Activated effector memory CD4-positive, alpha-beta T cell treated with anti-CD3 and anti-CD28 coated beads, Interleukin-2, amount 50 U/mL, for 16 hours (primary cell): ENCODE measurements at regions not wholly inside any gene's neighbourhood (a gene's known extent, or its start where the extent isn't known, plus 50 kb on each side); places are given as distances from the start of the nearest gene placed in this dataset.

Experiments
- DNase-seq: peaks from one replicate; pipeline ENCODE4 v3.0.0-alpha.2; 2020

GRCh38 chr10:35909121-35909720 is 267.1 kb upstream of the FZD8 start:
- DNase-seq = no peak

DNA sequence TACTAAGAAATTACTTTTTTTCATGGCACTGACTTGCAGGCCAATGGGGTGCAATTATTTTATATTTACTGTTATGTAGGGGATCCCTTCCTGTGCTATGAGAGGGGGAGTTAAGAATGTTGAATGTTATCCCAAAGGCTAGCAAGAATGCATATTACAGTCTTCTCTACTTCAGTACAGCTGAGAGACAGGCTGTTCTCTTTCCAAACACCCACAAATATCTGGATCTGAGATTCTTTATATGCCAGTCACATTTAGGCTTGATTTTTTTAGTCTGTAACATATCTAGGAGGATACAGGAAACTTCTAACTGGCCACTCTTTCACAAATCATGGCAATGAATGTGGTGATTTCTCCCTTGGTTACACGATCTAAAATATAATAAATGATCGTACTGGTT is 266.4 kb upstream of the FZD8 start:
- DNase-seq = no peak

DNA sequence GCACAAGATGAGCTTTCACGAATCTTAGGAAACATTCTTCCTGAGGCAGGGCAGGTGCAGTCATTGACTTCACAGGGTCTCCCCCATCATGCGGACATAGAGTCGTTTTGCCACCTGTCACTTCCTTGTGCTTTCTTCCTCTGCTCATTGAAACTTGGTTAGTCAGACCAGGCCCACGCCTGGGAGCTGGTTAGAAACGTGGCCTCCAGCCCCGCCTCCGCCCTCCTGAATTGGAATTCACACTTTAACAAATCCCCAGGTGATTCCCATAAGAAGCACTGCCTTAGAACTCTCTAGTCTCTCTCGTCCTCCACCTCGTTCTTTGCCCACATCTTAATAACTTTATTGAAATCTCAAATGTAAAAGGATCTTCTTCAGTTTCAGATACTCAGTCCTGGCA is 265.5 kb upstream of the FZD8 start:
- DNase-seq = no peak

- DNase-seq = no peak
Measured at GRCh38 chr10:35906155-35906554, 264.1 kb upstream of the FZD8 start.

- no peak for DNase-seq
Measured at GRCh38 chr10:35903021-35903420, 260.9 kb upstream of the FZD8 start.

GRCh38 chr10:35898716-35899440 is 256.8 kb upstream of the FZD8 start:
- no peak for DNase-seq

GRCh38 chr10:35896001-35896400 is 253.9 kb upstream of the FZD8 start:
- no peak for DNase-seq

DNA sequence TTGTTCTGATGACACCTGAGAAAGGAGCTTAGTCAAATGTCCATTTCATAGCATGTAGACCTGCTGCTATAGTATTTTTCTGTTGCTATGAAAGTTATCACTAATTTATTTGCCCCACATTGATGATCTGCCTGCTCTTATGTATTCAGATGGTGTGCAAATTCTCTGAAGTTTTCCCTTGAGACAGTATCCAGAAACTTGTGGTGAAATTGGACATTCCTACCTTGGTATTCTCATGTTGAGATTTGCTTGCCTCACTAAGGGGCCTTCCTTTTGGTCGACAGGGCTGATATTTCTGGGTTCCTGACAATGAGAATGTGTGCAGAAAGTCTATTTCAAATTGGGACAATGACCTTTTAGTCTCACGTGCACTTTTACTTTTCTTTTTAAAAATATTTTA is 253.2 kb upstream of the FZD8 start:
- DNase-seq = no peak

- DNase-seq = no peak
Measured at GRCh38 chr10:35892526-35892925, 250.4 kb upstream of the FZD8 start.

DNA sequence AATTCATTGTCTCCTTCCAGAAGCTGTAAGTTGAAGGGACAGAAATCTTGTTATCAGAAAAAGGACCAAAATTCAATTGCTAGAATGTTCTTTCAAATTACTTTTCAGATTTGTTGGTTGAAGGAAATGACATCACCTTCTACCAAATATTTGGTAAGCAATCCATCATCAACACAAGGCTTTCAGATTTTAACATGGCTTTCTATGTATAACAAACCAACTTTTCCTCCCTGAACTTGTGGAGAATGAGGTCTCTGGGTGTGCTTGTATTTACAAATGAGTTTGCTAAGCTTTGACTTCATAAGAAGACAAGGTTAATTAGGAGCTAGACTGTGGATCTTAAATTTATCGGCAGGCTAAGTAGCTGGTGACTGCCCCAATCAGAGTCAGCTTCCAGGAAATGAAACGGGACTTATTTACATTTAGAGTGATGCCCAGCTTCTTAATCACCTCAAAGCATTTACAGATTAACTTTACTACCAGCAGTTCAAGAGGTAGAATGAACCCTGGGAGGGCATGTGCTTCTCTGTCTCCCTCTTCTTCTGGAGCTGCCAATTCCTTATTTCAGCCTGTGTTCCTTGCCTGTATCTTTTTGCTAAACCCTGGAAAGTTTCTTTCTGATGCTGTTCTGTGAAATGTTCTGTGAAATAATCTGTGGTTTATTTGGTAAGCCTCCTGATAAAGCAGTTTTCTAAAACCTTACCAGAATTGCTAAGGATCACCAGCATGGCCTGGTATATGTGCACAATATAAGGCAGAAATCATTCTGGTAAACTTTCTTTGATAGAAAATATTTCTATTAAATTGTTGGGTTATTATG is 248.8 kb upstream of the FZD8 start:
- DNase-seq = no peak

- DNase-seq = no peak
Measured at GRCh38 chr10:35889971-35890675, 248.0 kb upstream of the FZD8 start.

GRCh38 chr10:35889226-35889625 is 247.1 kb upstream of the FZD8 start:
- no peak for DNase-seq

GRCh38 chr10:35888400-35888799 is 246.3 kb upstream of the FZD8 start:
- DNase-seq = no peak

DNA sequence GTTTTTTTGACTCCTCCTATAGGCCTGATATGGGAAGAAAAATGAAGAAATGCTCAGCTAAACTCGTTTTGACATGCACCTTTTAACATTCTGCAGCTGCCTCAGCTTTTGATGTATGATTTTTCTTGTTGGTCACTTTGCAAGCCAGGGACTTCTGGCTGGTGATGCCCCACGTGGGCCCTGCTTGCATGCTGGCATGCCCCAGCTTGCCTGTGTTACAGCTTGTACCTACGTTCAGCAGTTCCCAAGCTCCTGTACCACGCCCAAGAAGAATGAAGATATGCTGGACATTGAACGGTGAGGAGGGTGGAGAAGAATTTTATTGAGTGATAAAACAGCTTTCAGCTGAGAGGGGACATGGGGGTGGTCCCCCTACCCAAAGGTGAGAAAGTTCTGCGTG is 245.6 kb upstream of the FZD8 start:
- no peak for DNase-seq

DNA sequence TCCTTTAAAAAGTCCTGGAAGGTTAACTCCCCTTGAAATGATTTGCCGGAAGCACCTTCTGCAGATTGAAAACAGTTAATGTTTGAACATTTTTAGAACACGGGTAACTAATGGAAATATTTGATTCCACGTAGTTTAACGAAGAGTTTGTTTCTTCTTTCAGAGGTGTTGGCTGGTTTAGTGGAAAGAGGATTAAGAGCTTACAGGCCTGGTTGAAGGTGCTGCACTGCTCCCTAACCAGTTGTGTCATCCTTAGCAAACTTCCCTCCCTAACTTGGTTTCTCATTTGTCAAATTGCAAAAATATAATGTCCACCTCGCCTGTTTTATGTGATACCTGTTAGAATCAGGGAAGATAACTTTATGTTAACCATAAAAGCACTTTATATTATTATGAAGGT is 243.0 kb upstream of the FZD8 start:
- no peak for DNase-seq

DNA sequence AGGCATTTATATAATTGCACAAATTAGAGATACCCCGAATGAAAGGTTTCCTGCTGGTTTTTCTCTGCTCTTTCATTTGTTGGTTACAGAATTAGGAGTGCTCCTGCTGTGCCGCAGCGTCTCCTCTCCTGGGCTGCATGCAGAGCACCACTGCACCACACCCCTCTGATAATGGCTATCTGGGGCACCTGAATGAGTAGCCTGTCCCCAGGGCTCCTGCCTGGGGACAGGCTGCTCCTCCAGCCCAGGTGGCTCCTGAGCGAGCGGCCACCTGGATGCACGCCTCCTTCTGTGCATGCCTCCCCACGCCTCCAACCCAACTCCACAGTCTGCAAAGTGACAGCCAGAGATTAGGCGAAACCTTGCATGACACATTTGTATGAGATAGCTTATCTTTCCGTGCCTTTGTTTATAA is 242.6 kb upstream of the FZD8 start:
- DNase-seq = no peak

- no peak for DNase-seq
Measured at GRCh38 chr10:35882422-35883150, 240.5 kb upstream of the FZD8 start.

DNA sequence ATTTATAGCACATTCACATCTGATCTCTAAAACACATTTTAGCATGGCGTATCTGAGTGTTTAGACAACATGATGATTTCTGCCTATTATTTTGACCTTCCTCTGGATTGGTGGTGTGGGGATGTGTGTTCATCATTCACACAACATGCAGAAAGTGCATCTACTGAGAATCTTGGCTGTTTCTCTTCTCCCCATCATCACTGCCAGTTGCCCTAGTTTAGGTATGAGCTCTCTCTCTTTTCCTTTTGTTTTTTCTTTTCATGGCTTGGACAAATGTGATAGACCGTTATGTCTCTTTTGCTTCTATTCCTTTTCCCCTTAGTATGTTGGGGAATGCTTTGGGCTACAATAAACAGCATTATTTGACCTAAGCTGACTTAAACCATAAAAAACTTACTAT is 239.2 kb upstream of the FZD8 start:
- no peak for DNase-seq

GRCh38 chr10:35876248-35876647 is 234.2 kb upstream of the FZD8 start:
- no peak for DNase-seq

- DNase-seq = no peak
Measured at GRCh38 chr10:35875016-35875676, 233.1 kb upstream of the FZD8 start.

DNA sequence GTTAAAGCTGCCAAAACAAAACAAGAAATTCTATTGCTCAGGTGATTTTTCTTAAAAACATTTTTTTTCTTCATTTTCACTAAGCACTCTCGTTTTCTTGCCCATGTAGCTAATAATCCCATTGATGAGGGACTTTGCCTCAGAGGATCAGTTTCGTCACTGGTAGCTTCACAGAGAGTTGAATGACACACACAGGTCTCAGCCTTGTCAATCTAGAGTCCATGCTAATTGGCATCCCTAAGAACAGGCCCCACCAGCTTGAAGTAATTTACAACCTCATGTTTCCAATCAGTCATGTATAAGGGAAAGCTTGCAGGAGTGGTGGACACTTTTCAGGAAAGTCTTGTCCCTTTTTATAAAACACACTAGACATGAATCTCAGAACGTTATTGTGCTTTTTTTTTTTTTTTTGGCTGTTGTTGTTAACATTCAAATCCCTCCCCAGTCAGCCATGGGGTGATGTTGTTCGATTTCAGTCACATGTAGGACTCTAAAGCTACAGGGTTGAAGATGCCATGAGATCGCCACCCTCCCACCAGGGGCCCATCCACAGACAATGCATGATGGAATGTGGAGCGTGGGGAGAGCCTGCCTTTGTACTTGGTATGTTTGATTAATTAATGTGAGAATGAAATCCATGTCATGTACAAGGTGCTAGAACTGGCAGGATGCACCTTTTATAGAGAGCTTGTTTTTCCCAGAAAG is 232.4 kb upstream of the FZD8 start:
- no peak for DNase-seq

GRCh38 chr10:35872671-35873070 is 230.6 kb upstream of the FZD8 start:
- DNase-seq = no peak
